ENCODE measurements at regions not wholly inside any gene's neighbourhood (a gene's known extent, or its start where the extent isn't known, plus 50 kb on each side); places are given as distances from the start of the nearest gene placed in this dataset.

DNA sequence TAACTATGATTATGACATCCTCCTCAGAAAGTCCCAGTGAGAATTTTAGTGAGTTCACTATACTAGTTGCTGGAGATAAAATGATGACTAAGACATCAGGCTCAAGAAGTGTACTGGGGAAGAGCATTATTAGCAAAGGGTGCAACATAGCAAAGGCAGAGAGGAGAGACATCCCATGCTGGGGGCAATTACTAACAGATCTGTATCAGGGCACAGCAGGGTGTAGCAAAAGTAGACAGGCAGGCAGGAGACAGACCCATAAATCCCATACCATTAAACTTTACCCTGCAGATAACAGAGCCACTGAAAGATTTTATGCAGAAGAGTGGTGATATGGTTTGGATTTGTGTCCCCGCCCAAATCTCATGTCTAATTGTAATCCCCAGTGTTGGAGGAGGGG is 161.7 kb downstream of the SP3 start:
- H3K4me3 ChIP-seq (ENCODE audit: low read depth, low read length): no peak overlapping the region
- DNase-seq (ENCODE audit: low read depth) (no peak), FAIRE-seq (no peak)
- no peaks in the 10 kb centered on the region for H3K27me3 ChIP-seq (ENCODE audit: control insufficient read depth, insufficient read depth, low read length)
- H3K36me3 ChIP-seq (ENCODE audit: control insufficient read depth, insufficient read depth, low read length): no peaks in the 10 kb centered on the region
- TF ChIP-seq, protein P1, sequence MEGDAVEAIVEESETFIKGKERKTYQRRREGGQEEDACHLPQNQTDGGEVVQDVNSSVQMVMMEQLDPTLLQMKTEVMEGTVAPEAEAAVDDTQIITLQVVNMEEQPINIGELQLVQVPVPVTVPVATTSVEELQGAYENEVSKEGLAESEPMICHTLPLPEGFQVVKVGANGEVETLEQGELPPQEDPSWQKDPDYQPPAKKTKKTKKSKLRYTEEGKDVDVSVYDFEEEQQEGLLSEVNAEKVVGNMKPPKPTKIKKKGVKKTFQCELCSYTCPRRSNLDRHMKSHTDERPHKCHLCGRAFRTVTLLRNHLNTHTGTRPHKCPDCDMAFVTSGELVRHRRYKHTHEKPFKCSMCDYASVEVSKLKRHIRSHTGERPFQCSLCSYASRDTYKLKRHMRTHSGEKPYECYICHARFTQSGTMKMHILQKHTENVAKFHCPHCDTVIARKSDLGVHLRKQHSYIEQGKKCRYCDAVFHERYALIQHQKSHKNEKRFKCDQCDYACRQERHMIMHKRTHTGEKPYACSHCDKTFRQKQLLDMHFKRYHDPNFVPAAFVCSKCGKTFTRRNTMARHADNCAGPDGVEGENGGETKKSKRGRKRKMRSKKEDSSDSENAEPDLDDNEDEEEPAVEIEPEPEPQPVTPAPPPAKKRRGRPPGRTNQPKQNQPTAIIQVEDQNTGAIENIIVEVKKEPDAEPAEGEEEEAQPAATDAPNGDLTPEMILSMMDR (IDR thresholded peaks at IDR 0.05; ENCODE audit: insufficient read depth, low read length, severe bottlenecking): no peak

DNA sequence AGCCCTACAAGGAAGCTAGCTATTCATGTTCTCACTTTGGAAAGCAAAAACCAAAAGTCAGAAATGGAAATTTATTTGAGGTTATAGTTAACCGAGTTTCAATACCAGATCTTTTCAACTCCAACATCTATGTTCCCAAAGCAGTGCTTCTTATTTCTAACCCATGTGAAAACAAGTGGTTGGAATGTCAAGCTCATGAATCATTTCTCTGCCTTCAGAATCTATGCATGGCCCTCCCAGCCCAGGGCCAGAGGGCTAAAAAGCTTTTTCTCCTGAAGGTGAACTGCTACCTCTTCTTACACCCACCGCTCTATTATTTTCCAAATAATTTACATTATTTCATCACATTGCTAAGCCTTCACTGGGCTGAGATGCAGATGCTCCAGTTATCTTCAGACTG is 158.4 kb downstream of the SP3 start:
- DNase-seq (ENCODE audit: low read depth) (peak; percentile 20), FAIRE-seq (no peak)
- no peak overlapping the region for H3K4me3 ChIP-seq (ENCODE audit: low read depth, low read length)
- H3K27me3 ChIP-seq (ENCODE audit: control insufficient read depth, insufficient read depth, low read length): no peaks in the 10 kb centered on the region
- TF ChIP-seq, protein P1 (IDR thresholded peaks at IDR 0.05; ENCODE audit: insufficient read depth, low read length, severe bottlenecking): no peak
- no peaks in the 10 kb centered on the region for H3K36me3 ChIP-seq (ENCODE audit: control insufficient read depth, insufficient read depth, low read length)

DNA sequence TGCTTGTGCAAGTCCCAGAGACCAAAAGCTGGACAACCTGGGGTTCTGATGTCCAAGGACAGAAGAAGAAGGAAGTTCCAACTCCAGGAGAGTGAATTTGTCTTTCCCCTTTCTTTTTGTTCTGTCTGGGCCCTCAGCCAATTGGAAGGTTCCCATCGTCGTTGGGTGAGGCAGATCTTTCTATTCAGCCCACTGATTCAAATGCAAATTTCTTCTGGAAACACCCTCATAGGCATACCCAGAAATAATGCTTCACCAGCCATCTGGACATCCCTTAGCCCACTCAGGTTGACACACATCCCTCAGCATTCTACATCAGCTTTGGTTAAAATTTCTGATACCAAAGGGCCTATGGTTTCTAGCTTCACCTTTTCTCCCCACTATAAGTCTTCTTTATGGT is 156.5 kb downstream of the SP3 start:
- DNase-seq (ENCODE audit: low read depth) (no peak), FAIRE-seq (no peak)
- TF ChIP-seq, protein P1 (IDR thresholded peaks at IDR 0.05; ENCODE audit: insufficient read depth, low read length, severe bottlenecking): no peak
- Histone ChIP-seq H3K4me3 (ENCODE audit: low read depth, low read length) (no peak overlapping the region), H3K36me3 (ENCODE audit: control insufficient read depth, insufficient read depth, low read length) (no peaks in the 10 kb centered on the region), H3K27me3 (ENCODE audit: control insufficient read depth, insufficient read depth, low read length) (no peaks in the 10 kb centered on the region)

DNA sequence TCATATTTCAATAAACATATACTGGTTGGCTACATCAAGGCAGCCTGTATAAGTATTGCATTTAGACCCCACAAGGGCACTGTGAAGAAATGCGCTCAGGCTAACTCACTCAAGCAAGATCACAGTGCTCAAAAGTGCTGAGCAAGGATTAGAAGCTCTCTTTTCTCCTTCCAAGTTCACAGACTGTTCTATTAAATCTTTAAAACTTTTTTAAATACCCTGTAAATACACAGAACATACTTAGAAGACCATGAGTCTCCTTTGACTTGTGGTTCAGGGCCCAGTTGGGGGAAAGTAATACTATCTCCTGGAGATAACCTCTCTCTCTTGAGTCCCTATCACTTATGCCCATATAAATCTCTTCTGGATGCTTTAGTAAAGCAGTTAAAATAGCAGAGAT is 152.9 kb downstream of the SP3 start:
- H3K27me3 ChIP-seq (ENCODE audit: control insufficient read depth, insufficient read depth, low read length): no peaks in the 10 kb centered on the region
- no peaks in the 10 kb centered on the region for H3K36me3 ChIP-seq (ENCODE audit: control insufficient read depth, insufficient read depth, low read length)
- FAIRE-seq: no peak
- no peak overlapping the region for H3K4me3 ChIP-seq (ENCODE audit: low read depth, low read length)
- TF ChIP-seq, protein P1 (IDR thresholded peaks at IDR 0.05; ENCODE audit: insufficient read depth, low read length, severe bottlenecking): no peak
- DNase-seq (ENCODE audit: low read depth): no peak

DNA sequence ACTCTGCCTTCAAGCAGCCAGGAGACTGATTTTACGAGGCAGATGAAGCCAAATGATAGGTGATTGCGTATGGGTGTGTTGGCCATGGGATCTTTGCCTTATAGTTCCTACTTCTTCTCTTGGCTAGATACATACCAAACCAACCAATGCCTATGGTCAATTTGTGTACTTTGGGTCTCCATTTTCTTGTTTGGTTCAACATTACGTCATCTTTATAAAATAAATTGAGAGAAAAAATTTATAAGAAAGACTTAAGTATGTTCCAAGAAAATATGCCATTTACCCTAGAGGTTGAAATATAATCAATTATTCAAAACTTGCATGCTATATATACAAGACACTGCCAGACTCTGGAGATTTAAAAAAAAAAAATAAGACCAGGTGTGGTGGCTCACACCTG is 150.9 kb downstream of the SP3 start:
- DNase-seq (ENCODE audit: low read depth): no peak
- Histone ChIP-seq H3K36me3 (ENCODE audit: control insufficient read depth, insufficient read depth, low read length) (no peaks in the 10 kb centered on the region), H3K27me3 (ENCODE audit: control insufficient read depth, insufficient read depth, low read length) (no peaks in the 10 kb centered on the region), H3K4me3 (ENCODE audit: low read depth, low read length) (no peak overlapping the region)
- no peak for FAIRE-seq
- TF ChIP-seq, protein P1 (IDR thresholded peaks at IDR 0.05; ENCODE audit: insufficient read depth, low read length, severe bottlenecking): no peak

DNA sequence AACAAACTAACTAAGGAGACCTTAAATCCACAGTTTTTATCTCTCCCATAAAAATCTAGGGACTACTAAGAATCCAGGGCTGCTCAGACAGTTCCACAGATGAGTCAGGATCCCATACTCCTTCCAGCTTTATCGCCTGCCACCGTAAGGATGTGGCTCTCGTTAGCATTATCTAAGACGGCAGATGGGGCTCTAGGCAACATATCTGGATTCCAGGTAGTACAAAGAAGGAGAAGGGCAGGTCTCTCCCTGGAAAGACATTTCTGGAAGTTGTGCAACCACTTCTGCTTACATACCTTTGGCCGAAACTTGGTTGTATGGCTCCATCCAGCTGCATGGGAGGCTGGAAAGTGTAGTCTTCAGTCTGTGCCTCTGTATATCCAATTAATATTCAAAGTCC is 149.4 kb downstream of the SP3 start:
- Histone ChIP-seq H3K36me3 (ENCODE audit: control insufficient read depth, insufficient read depth, low read length) (no peaks in the 10 kb centered on the region), H3K27me3 (ENCODE audit: control insufficient read depth, insufficient read depth, low read length) (no peaks in the 10 kb centered on the region), H3K4me3 (ENCODE audit: low read depth, low read length) (no peak overlapping the region)
- TF ChIP-seq, protein P1 (IDR thresholded peaks at IDR 0.05; ENCODE audit: insufficient read depth, low read length, severe bottlenecking): no peak
- peak; percentile 5 for DNase-seq (ENCODE audit: low read depth)
- no peak for FAIRE-seq

All from bronchial epithelial cell (primary cell).